ENCODE measurements at regions not wholly inside any gene's neighbourhood (a gene's known extent, or its start where the extent isn't known, plus 50 kb on each side); places are given as distances from the start of the nearest gene placed in this dataset.

DNA sequence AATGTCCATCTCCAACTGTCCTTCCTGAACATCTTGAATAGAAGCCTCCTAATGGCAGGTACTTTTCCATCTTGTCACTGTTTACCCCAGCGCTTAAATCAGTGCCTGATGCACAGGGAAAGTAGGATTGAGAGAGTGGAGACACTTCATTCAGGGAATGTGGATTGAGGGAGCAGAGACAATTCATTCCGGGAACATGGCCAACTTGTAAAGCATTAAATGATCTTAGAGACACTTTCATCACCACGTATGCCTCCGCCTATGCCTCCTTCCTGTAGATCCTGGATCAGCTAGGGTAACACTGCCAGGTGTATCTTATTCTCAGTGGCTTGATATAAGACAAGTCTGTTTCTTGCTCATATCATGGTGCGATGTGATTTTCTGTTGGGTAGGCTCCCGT is 67.6 kb upstream of the CSRP2 start:
- H3K27ac Mint-ChIP-seq (ENCODE audit: low read depth, unreplicated experiment) = no peak overlapping the region
- intact Hi-C loops (cut with micrococcal nuclease) = no loop called here
- H3K36me3 Mint-ChIP-seq (ENCODE audit: insufficient read depth, unreplicated experiment) = no peaks in the 10 kb centered on the region
- DNase-seq (ENCODE audit: unreplicated experiment) = peak; percentile 31
- no peaks in the 10 kb centered on the region for H3K27me3 Mint-ChIP-seq (ENCODE audit: insufficient read depth, unreplicated experiment)
- no peaks in the 10 kb centered on the region for H3K9me3 Mint-ChIP-seq (ENCODE audit: unreplicated experiment)
- POLR2A ChIA-PET = no interaction called here
- CTCF ChIA-PET = interaction anchor here (0.8 kb wide), 1 partner anchor 103 kb away, joined by 3 read pairs; no protein-coding TSS in a partner anchor
- H3K4me1 Mint-ChIP-seq (ENCODE audit: insufficient read depth, unreplicated experiment) = peaks cover 13% of the 10 kb centered on the region
- no peak overlapping the region for H3K4me3 Mint-ChIP-seq (ENCODE audit: unreplicated experiment)
- BruUV-seq (replicated peaks) = no TSS peak
- TF ChIP-seq, protein P1, sequence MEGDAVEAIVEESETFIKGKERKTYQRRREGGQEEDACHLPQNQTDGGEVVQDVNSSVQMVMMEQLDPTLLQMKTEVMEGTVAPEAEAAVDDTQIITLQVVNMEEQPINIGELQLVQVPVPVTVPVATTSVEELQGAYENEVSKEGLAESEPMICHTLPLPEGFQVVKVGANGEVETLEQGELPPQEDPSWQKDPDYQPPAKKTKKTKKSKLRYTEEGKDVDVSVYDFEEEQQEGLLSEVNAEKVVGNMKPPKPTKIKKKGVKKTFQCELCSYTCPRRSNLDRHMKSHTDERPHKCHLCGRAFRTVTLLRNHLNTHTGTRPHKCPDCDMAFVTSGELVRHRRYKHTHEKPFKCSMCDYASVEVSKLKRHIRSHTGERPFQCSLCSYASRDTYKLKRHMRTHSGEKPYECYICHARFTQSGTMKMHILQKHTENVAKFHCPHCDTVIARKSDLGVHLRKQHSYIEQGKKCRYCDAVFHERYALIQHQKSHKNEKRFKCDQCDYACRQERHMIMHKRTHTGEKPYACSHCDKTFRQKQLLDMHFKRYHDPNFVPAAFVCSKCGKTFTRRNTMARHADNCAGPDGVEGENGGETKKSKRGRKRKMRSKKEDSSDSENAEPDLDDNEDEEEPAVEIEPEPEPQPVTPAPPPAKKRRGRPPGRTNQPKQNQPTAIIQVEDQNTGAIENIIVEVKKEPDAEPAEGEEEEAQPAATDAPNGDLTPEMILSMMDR (IDR thresholded peaks at IDR 0.05; ENCODE audit: unreplicated experiment) = no peak

DNA sequence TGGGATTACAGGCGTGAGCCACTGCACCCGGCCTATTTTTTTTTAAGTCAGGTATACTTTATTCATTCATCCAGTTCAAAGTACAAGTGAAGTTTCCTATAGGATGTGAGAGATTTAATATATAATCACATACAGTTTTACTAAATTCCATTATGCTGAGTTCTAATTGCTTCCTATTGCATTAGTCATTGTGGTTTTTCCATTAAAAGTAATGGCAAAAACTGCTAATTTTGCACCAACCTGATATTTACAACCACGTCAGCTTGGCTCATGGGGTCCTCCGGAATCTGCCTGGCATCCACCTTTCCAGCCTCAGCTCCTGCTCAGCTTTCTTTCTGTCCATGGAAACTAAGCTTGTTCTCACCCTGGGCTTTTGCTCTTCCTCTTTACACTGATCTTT is 67.0 kb upstream of the CSRP2 start:
- DNase-seq (ENCODE audit: unreplicated experiment) = no peak
- ChIA-PET POLR2A (no interaction called here), CTCF (interaction anchor here (0.8 kb wide), 1 partner anchor 104 kb away, joined by 3 read pairs; no protein-coding TSS in a partner anchor)
- H3K4me3 Mint-ChIP-seq (ENCODE audit: unreplicated experiment) = no peak overlapping the region
- no peak overlapping the region for H3K27ac Mint-ChIP-seq (ENCODE audit: low read depth, unreplicated experiment)
- peaks cover 13% of the 10 kb centered on the region for H3K4me1 Mint-ChIP-seq (ENCODE audit: insufficient read depth, unreplicated experiment)
- TF ChIP-seq, protein P1 (IDR thresholded peaks at IDR 0.05; ENCODE audit: unreplicated experiment) = no peak
- no peaks in the 10 kb centered on the region for H3K9me3 Mint-ChIP-seq (ENCODE audit: unreplicated experiment)
- no TSS peak for BruUV-seq (replicated peaks)
- H3K36me3 Mint-ChIP-seq (ENCODE audit: insufficient read depth, unreplicated experiment) = no peaks in the 10 kb centered on the region
- no peaks in the 10 kb centered on the region for H3K27me3 Mint-ChIP-seq (ENCODE audit: insufficient read depth, unreplicated experiment)
- intact Hi-C loops (cut with micrococcal nuclease) = no loop called here

DNA sequence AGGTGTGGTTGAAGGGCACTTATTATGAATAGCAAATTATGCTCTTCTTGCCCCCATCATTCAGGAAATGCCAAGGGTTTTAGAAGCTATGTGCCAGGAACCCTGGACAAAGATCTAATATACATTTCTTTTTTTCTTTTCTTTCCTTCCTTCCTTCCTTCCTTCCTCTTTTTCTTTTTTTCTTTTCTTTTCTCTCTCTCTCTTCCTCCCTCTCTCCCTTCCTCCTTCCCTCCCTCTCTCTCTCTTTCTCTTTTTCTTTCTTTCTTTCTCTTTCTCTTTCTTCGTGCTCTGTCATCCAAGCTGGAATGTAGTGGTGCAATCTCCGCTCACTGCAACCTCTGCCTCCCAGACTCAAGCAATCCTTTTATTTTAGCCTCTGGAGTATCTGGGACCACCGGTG is 66.1 kb upstream of the CSRP2 start:
- Mint-ChIP-seq H3K4me1 (ENCODE audit: insufficient read depth, unreplicated experiment) (peaks cover 13% of the 10 kb centered on the region), H3K27me3 (ENCODE audit: insufficient read depth, unreplicated experiment) (no peaks in the 10 kb centered on the region), H3K4me3 (ENCODE audit: unreplicated experiment) (no peak overlapping the region), H3K36me3 (ENCODE audit: insufficient read depth, unreplicated experiment) (no peaks in the 10 kb centered on the region), H3K27ac (ENCODE audit: low read depth, unreplicated experiment) (no peak overlapping the region), H3K9me3 (ENCODE audit: unreplicated experiment) (no peaks in the 10 kb centered on the region)
- CTCF ChIA-PET = interaction anchor here (0.6 to 3.2 kb wide), 3 partner anchors 8 to 65 kb away, joined by 3 to 16 read pairs (median 5); no protein-coding TSS in a partner anchor
- TF ChIP-seq, protein P1 (IDR thresholded peaks at IDR 0.05; ENCODE audit: unreplicated experiment) = no peak
- no TSS peak for BruUV-seq (replicated peaks)
- intact Hi-C loops (cut with micrococcal nuclease) = no loop called here
- POLR2A ChIA-PET = no interaction called here
- DNase-seq (ENCODE audit: unreplicated experiment) = no peak

DNA sequence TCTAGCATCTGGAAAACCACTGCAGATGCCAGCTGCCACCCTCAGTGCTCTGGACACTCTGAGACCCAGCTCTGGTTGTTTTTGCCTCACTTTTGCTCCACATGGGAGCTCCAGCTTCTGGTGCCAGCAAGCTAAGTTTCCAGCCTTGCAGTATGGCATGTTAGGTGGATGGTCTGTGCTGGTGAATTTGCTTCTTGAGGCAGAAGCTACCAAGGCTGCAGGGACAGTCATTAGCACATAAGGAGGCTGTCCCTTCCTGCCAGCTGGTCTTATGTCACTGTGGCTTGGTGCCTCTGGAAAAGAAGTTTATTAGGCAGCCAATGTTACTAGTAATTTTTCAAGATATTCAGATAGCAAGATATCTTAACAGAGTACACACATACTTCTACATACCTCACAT is 64.2 kb upstream of the CSRP2 start:
- intact Hi-C loops (cut with micrococcal nuclease) = no loop called here
- no peaks in the 10 kb centered on the region for H3K36me3 Mint-ChIP-seq (ENCODE audit: insufficient read depth, unreplicated experiment)
- no peak overlapping the region for H3K27ac Mint-ChIP-seq (ENCODE audit: low read depth, unreplicated experiment)
- H3K27me3 Mint-ChIP-seq (ENCODE audit: insufficient read depth, unreplicated experiment) = no peaks in the 10 kb centered on the region
- no TSS peak for BruUV-seq (replicated peaks)
- H3K4me1 Mint-ChIP-seq (ENCODE audit: insufficient read depth, unreplicated experiment) = peaks cover 13% of the 10 kb centered on the region
- POLR2A ChIA-PET = no interaction called here
- TF ChIP-seq, protein P1 (IDR thresholded peaks at IDR 0.05; ENCODE audit: unreplicated experiment) = no peak
- no peak for DNase-seq (ENCODE audit: unreplicated experiment)
- H3K4me3 Mint-ChIP-seq (ENCODE audit: unreplicated experiment) = no peak overlapping the region
- H3K9me3 Mint-ChIP-seq (ENCODE audit: unreplicated experiment) = no peaks in the 10 kb centered on the region
- CTCF ChIA-PET = interaction anchor here (0.6 to 3.2 kb wide), 2 partner anchors 67 to 152 kb away, joined by 3 to 16 read pairs; no protein-coding TSS in a partner anchor

Measured in MCF 10A (cell line).